Keratinocyte (primary cell): ENCODE measurements at regions not wholly inside any gene's neighbourhood (a gene's known extent, or its start where the extent isn't known, plus 50 kb on each side); places are given as distances from the start of the nearest gene placed in this dataset.

Experiments
- DNase-seq: peaks from one replicate; pipeline ENCODE4 v3.0.0-alpha.2; 2011; ENCODE audit warnings: low read depth, missing footprints, low spot score
- FAIRE-seq: peaks from 2 replicates; lab custom pipeline; 2011; peaks lifted over from hg19 to GRCh38; lab: Jason Lieb, UNC
- H2AFZ ChIP-seq: 2 replicates; pipeline ENCODE4 v1.6.0; 2012; ENCODE audit warnings: low read length, control low read depth, inconsistent platforms; ENCODE audit not compliant: control insufficient read depth
- H3K27ac ChIP-seq: 2 replicates; pipeline ENCODE4 v1.5.1; 2011; ENCODE audit warnings: low read length; ENCODE audit not compliant: control insufficient read depth, insufficient read depth
- H3K27me3 ChIP-seq: 3 replicates; pipeline ENCODE4 v1.6.0; 2011; ENCODE audit warnings: low read length; ENCODE audit not compliant: control insufficient read depth, insufficient read depth; ENCODE audit errors: extremely low read depth
- H3K36me3 ChIP-seq, 2 experiments: 2 replicates in 1 of 2; 3 replicates in 1 of 2; pipeline ENCODE4 v1.5.1; 2011; ENCODE audit warnings: low read length in 2 of 2, mild to moderate bottlenecking in 1 of 2; ENCODE audit not compliant: control insufficient read depth in 2 of 2, insufficient read depth in 2 of 2; ENCODE audit errors: extremely low read depth in 1 of 2
- H3K4me1 ChIP-seq: 3 replicates; pipeline ENCODE4 v1.5.1; 2011; ENCODE audit warnings: low read length; ENCODE audit not compliant: control insufficient read depth, insufficient read depth; ENCODE audit errors: extremely low read depth
- H3K4me2 ChIP-seq: 3 replicates; pipeline ENCODE4 v1.6.0; 2011; ENCODE audit warnings: low read depth, low read length; ENCODE audit not compliant: control insufficient read depth, insufficient read depth; ENCODE audit errors: extremely low read depth
- H3K4me3 ChIP-seq, 3 experiments: fragments of 200-600 bp in 1 of 3; sonication (generic) in 1 of 3; 2 replicates in 2 of 3; 3 replicates in 1 of 3; pipeline ENCODE4 v1.5.1; 2011 to 2016; ENCODE audit warnings: low read length in 3 of 3, mild to moderate bottlenecking in 3 of 3, control low read depth in 2 of 3, inconsistent platforms in 1 of 3, low read depth in 1 of 3, mixed read lengths in 1 of 3, mixed run types in 1 of 3, moderate library complexity in 1 of 3; ENCODE audit not compliant: control insufficient read depth in 2 of 3, insufficient read depth in 2 of 3; ENCODE audit errors: extremely low read depth in 1 of 3
- H3K79me2 ChIP-seq: 2 replicates; pipeline ENCODE4 v1.6.0; 2012; ENCODE audit warnings: low read length; ENCODE audit not compliant: control insufficient read depth, insufficient read depth
- H3K9ac ChIP-seq: 3 replicates; pipeline ENCODE4 v1.6.0; 2011; ENCODE audit warnings: low read length; ENCODE audit not compliant: control insufficient read depth, insufficient read depth; ENCODE audit errors: extremely low read depth
- H3K9me1 ChIP-seq: 3 replicates; pipeline ENCODE4 v1.6.0; 2011; ENCODE audit warnings: low read length; ENCODE audit not compliant: control insufficient read depth, insufficient read depth; ENCODE audit errors: extremely low read depth
- H3K9me3 ChIP-seq: 2 replicates; pipeline ENCODE4 v1.5.1; 2012; ENCODE audit warnings: low read depth, low read length; ENCODE audit not compliant: control insufficient read depth
- H4K20me1 ChIP-seq: 3 replicates; pipeline ENCODE4 v1.6.0; 2011; ENCODE audit warnings: low read length; ENCODE audit not compliant: control insufficient read depth, insufficient read depth; ENCODE audit errors: extremely low read depth
- CTCF ChIP-seq, 3 experiments: IDR thresholded peaks in 1 of 3; conservative IDR thresholded peaks in 1 of 3; optimal IDR thresholded peaks in 1 of 3; 2 replicates in 2 of 3; 3 replicates in 1 of 3; pipeline versions ENCODE3 to v1.5.1; 2011; ENCODE audit warnings: low read length in 3 of 3, mild to moderate bottlenecking in 3 of 3, moderate library complexity in 2 of 3, control low read depth in 1 of 3, inconsistent platforms in 1 of 3; ENCODE audit not compliant: insufficient read depth in 2 of 3; ENCODE audit errors: extremely low read depth in 1 of 3
- EZH2 ChIP-seq: IDR thresholded peaks from one replicate; pipeline ENCODE4 v1.6.1; 2012; ENCODE audit warnings: inconsistent platforms, mild to moderate bottlenecking, low read length, moderate library complexity
- dilution Hi-C: fragments of 300-500 bp; cut with MboI; formaldehyde crosslinking; loops from one replicate; pipeline ENCODE4 v1.7.0; 2020; ENCODE audit warnings: low sequenced_read_pairs; ENCODE audit not compliant: extremely low pct_ligation_motif_present

GRCh38 chr2:120866483-120867140 is 130.9 kb downstream of the GLI2 start:
- Histone ChIP-seq H2AFZ (no peak overlapping the region), H3K4me2 (peak overlapping the region; percentile 45), H3K27ac (no peak overlapping the region), H3K4me1 (peaks cover 13% of the 10 kb centered on the region), H3K9me3 (no peaks in the 10 kb centered on the region), H3K27me3 (peaks cover 33% of the 10 kb centered on the region), H3K79me2 (no peaks in the 10 kb centered on the region), H4K20me1 (no peaks in the 10 kb centered on the region), H3K4me3 (no peak overlapping the region), H3K9ac (no peak overlapping the region), H3K36me3 (no peaks in the 10 kb centered on the region), H3K9me1 (no peaks in the 10 kb centered on the region)
- FAIRE-seq (no peak), DNase-seq (no peak)
- dilution Hi-C loops, result no loop called here
- TF ChIP-seq CTCF (optimal IDR thresholded peaks at IDR 0.05 in 1 of 3, IDR thresholded peaks at IDR 0.05 in 1 of 3, conservative IDR thresholded peaks at IDR 0.05 in 1 of 3; ENCODE audit: extremely low read depth in 1 of 3, insufficient read depth in 2 of 3, low read length in 3 of 3) (no peak), EZH2 (no peak)

GRCh38 chr2:120867290-120868241 is 131.9 kb downstream of the GLI2 start:
- Histone ChIP-seq H4K20me1 (no peaks in the 10 kb centered on the region), H3K9me3 (no peaks in the 10 kb centered on the region), H3K9me1 (no peaks in the 10 kb centered on the region), H3K4me3 (no peak overlapping the region), H3K9ac (no peak overlapping the region), H2AFZ (peak overlapping the region; percentile 3), H3K79me2 (no peaks in the 10 kb centered on the region), H3K27me3 (peaks cover 33% of the 10 kb centered on the region), H3K4me1 (peaks cover 13% of the 10 kb centered on the region), H3K27ac (no peak overlapping the region), H3K4me2 (peak overlapping the region; percentile 45), H3K36me3 (no peaks in the 10 kb centered on the region)
- DNase-seq, result no peak
- dilution Hi-C loops, result no loop called here
- TF ChIP-seq EZH2 (no peak), CTCF (optimal IDR thresholded peaks at IDR 0.05 in 1 of 3, IDR thresholded peaks at IDR 0.05 in 1 of 3, conservative IDR thresholded peaks at IDR 0.05 in 1 of 3; ENCODE audit: extremely low read depth in 1 of 3, insufficient read depth in 2 of 3, low read length in 3 of 3) (no peak)
- no peak for FAIRE-seq
